ENCODE measurements at regions not wholly inside any gene's neighbourhood (a gene's known extent, or its start where the extent isn't known, plus 50 kb on each side); places are given as distances from the start of the nearest gene placed in this dataset.
"Not testable (repeated sequence)": the region's sequence is repeated elsewhere in the genome, so short reads cannot be mapped to it uniquely, and the experiment has no call there.

DNA sequence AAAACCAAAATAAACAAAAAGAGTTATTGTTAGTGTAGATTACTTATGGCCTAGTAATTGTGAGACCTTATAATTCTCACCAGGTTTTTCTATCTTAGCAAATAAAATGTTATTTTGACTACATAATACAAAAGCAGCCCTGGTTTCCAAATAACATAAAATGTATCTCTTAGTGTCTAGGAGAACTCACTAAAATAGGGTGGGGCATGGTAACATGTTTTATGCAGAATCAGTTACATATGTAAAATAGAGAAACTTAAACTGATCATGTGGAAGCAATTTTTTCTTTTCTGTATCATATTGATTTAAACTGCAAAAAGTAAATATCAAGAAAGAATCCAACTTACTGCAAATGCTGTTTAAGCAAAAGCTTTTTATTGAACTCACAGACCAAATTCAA, 431.1 kb upstream of the ALCAM start:
- Histone ChIP-seq H3K4me1 (no peaks in the 10 kb centered on the region), H3K27ac (no peak overlapping the region), H3K4me3 (no peak overlapping the region), H3K9me3 (no peaks in the 10 kb centered on the region), H3K36me3 (no peaks in the 10 kb centered on the region), H3K27me3 (no peaks in the 10 kb centered on the region)
- TF ChIP-seq CTCF (IDR thresholded peaks at IDR 0.05), result no peak
- DNase-seq (ENCODE audit: low spot score in 2 of 2), result no peak
- intact Hi-C loops (cut with DNase I), result no loop called here

DNA sequence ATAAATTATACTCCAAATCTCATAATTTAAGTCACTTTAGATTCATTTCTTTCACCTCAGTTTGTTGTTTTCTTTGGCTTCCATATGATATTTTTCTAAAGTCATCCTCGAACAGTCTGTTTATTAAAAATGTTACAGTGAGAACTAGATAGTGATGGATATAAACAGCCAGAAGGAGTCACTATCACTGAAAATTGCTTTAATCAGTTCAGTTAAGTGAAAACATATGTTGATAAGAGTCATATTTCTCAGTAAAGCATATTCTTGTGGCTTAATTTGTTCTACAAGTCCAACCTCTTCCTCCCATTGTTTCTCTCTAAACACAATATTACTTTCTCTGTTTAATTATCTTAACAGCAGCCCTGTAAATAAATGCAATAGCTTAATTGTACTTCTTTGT, 427.5 kb upstream of the ALCAM start:
- no peak overlapping the region for H3K27ac ChIP-seq
- no peaks in the 10 kb centered on the region for H3K4me1 ChIP-seq
- intact Hi-C loops (cut with DNase I), result no loop called here
- H3K4me3 ChIP-seq, result no peak overlapping the region
- H3K9me3 ChIP-seq, result no peaks in the 10 kb centered on the region
- H3K27me3 ChIP-seq, result no peaks in the 10 kb centered on the region
- no peak for TF ChIP-seq CTCF (IDR thresholded peaks at IDR 0.05)
- H3K36me3 ChIP-seq, result no peaks in the 10 kb centered on the region
- DNase-seq (ENCODE audit: low spot score in 2 of 2), result no peak

DNA sequence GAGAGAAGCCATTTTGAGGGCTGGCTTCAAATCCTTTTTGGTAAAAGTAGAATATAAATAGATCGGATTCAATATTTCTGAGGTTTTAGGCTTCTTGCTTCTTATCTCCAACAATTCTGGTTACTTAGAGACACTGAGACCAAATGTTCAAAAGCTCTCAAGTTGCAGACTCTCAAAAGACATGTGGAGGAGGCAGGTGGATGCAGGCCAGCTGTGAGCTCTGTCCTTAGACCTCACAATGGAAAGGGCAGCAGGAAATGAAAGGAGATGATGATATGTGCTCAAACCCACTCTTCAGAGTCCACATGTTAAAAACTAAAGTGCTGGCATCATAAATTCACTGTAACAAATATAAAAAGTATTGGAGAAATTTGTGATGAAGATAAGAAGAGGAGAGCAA, 424.9 kb upstream of the ALCAM start:
- no peaks in the 10 kb centered on the region for H3K9me3 ChIP-seq
- no peaks in the 10 kb centered on the region for H3K4me1 ChIP-seq
- no peak overlapping the region for H3K27ac ChIP-seq
- DNase-seq (ENCODE audit: low spot score in 2 of 2), result no peak
- no peak overlapping the region for H3K4me3 ChIP-seq
- intact Hi-C loops (cut with DNase I), result no loop called here
- no peaks in the 10 kb centered on the region for H3K36me3 ChIP-seq
- H3K27me3 ChIP-seq, result no peaks in the 10 kb centered on the region
- TF ChIP-seq CTCF (IDR thresholded peaks at IDR 0.05), result no peak

GRCh38 chr3:104943974-104944373, 422.7 kb upstream of the ALCAM start:
- no peaks in the 10 kb centered on the region for H3K36me3 ChIP-seq
- H3K9me3 ChIP-seq, result no peaks in the 10 kb centered on the region
- H3K4me3 ChIP-seq, result no peak overlapping the region
- intact Hi-C loops (cut with DNase I), result no loop called here
- H3K4me1 ChIP-seq, result no peaks in the 10 kb centered on the region
- H3K27me3 ChIP-seq, result no peaks in the 10 kb centered on the region
- no peak for TF ChIP-seq CTCF (IDR thresholded peaks at IDR 0.05)
- DNase-seq (ENCODE audit: low spot score in 2 of 2), result no peak
- no peak overlapping the region for H3K27ac ChIP-seq

DNA sequence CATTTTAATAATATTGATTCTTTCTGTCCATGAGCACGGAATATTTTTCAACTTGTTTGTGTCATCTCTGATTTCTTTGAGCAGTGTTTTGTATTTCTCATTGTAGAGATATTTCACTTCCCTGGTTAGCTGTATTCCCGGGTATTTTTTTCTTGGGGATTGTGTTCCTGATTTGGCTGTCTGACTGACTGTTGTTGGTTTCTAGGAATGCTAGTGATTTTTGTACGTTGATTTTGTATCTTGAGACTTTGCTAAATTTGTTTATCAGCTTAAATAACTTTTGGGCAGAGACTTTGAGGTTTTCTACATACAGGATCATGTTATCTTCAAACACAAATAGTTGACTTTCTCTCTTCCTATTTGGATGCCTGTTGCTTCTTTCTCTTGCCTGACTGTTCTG, 418.8 kb upstream of the ALCAM start:
- intact Hi-C loops (cut with DNase I), result no loop called here
- H3K9me3 ChIP-seq, result no peaks in the 10 kb centered on the region
- H3K27me3 ChIP-seq, result no peaks in the 10 kb centered on the region
- H3K36me3 ChIP-seq, result no peaks in the 10 kb centered on the region
- H3K27ac ChIP-seq, result no peak overlapping the region
- DNase-seq (ENCODE audit: low spot score in 2 of 2), result no peak
- no peak overlapping the region for H3K4me3 ChIP-seq
- H3K4me1 ChIP-seq, result peaks cover 0 to 5% of the 10 kb centered on the region in 2 donors
- no peak for TF ChIP-seq CTCF (IDR thresholded peaks at IDR 0.05)

GRCh38 chr3:104949810-104950209, 416.9 kb upstream of the ALCAM start:
- H3K27ac ChIP-seq; H3K9me3 ChIP-seq; intact Hi-C loops (cut with DNase I); H3K36me3 ChIP-seq; H3K4me1 ChIP-seq; DNase-seq (ENCODE audit: low spot score in 2 of 2); H3K4me3 ChIP-seq; H3K27me3 ChIP-seq: not testable (repeated sequence)

Measured in ascending aorta (tissue), 2 donors.